ENCODE measurements at regions not wholly inside any gene's neighbourhood (a gene's known extent, or its start where the extent isn't known, plus 50 kb on each side); places are given as distances from the start of the nearest gene placed in this dataset.
"Not testable (repeated sequence)": the region's sequence is repeated elsewhere in the genome, so short reads cannot be mapped to it uniquely, and the experiment has no call there.

DNA sequence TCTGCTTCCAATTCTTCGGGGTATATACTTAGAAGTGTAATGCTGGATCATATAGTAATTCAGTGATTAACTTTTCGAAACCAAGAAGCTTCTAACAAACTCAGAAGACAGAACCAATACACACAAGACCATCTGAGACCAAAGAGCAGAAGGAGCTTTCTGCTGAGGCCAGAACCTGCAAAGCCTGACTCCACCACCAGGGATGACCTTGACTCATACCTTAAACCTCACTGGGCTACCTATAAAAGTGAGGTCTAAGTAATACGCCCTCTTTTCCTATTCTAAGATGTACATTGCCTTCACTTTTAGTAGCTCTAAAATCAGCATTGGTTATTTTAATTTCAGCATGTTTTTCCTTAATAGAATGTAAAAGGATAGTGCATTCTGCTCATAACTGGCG is 84.8 kb downstream of the FOXF2 start:
- H3K9me3 Mint-ChIP-seq, result no peaks in the 10 kb centered on the region
- no peak overlapping the region for H3K4me3 Mint-ChIP-seq
- intact Hi-C loops (cut with micrococcal nuclease), result no loop called here
- H3K36me3 Mint-ChIP-seq (ENCODE audit: low read depth), result no peaks in the 10 kb centered on the region
- peaks cover 3% of the 10 kb centered on the region for H3K4me1 Mint-ChIP-seq
- DNase-seq, result no peak
- H3K27me3 Mint-ChIP-seq, result peaks cover 6% of the 10 kb centered on the region
- H3K27ac Mint-ChIP-seq, result no peak overlapping the region

- no peak for DNase-seq
- Mint-ChIP-seq H3K36me3 (ENCODE audit: low read depth) (no peaks in the 10 kb centered on the region), H3K4me3 (no peak overlapping the region), H3K27me3 (peaks cover 6% of the 10 kb centered on the region), H3K9me3 (no peaks in the 10 kb centered on the region), H3K27ac (no peak overlapping the region), H3K4me1 (peaks cover 2% of the 10 kb centered on the region)
- intact Hi-C loops (cut with micrococcal nuclease), result no loop called here
Observed at GRCh38 chr6:1475174-1475573, 85.8 kb downstream of the FOXF2 start.

DNA sequence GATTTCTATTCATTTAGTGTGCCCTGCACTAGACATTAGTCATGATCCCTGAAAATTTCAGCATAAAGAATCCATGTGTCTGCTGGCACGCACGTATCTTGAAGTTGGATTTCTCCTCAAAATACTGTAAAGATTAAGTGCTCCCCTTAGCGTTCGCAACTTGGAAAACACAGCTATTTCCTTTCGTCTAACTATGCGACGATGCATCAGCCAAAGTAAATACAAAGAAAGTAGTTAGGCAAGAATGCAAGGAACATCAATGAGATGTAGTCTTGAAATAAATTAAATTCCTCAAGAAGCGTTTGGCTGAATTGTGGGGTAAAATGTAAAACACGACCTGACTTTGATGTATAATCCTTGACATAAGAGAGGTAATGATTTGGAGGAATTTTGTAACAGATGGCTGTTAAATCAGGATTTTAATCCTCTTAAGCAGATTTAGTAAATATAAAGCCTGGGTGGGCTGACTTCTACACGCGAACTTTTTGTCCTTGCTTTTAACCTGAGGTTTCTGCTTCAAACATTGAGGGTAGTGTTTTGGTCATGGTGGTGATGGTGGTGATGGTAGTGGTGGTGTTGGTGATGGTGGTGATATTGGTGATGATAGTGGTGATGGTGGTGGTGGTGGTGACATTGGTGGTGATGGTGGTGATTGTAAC is 88.2 kb downstream of the FOXF2 start:
- Mint-ChIP-seq H3K27ac (no peak overlapping the region), H3K27me3 (peaks cover 13% of the 10 kb centered on the region), H3K4me1 (no peaks in the 10 kb centered on the region)

GRCh38 chr6:1478163-1478826 is 88.9 kb downstream of the FOXF2 start:
- H3K9me3 Mint-ChIP-seq; H3K27ac Mint-ChIP-seq; H3K36me3 Mint-ChIP-seq (ENCODE audit: low read depth); DNase-seq; H3K4me1 Mint-ChIP-seq; H3K4me3 Mint-ChIP-seq; intact Hi-C loops (cut with micrococcal nuclease): not testable (repeated sequence)
- peaks cover 10% of the 10 kb centered on the region for H3K27me3 Mint-ChIP-seq

More for the DNA sequence above, 88.2 kb downstream of the FOXF2 start:
- Mint-ChIP-seq H3K4me3 (no peak overlapping the region), H3K9me3 (no peaks in the 10 kb centered on the region), H3K36me3 (ENCODE audit: low read depth) (no peaks in the 10 kb centered on the region)
- intact Hi-C loops (cut with micrococcal nuclease), result no loop called here
- DNase-seq, result no peak

GRCh38 chr6:1479095-1479494 is 89.7 kb downstream of the FOXF2 start:
- Mint-ChIP-seq H3K36me3 (ENCODE audit: low read depth) (no peaks in the 10 kb centered on the region), H3K4me1 (no peaks in the 10 kb centered on the region), H3K9me3 (no peaks in the 10 kb centered on the region), H3K27me3 (peaks cover 10% of the 10 kb centered on the region), H3K4me3 (no peak overlapping the region), H3K27ac (no peak overlapping the region)
- no peak for DNase-seq
- intact Hi-C loops (cut with micrococcal nuclease), result no loop called here

- Mint-ChIP-seq H3K27me3 (peaks cover 8% of the 10 kb centered on the region), H3K36me3 (ENCODE audit: low read depth) (no peaks in the 10 kb centered on the region), H3K27ac (no peak overlapping the region), H3K9me3 (no peaks in the 10 kb centered on the region), H3K4me1 (no peaks in the 10 kb centered on the region), H3K4me3 (no peak overlapping the region)
- intact Hi-C loops (cut with micrococcal nuclease), result no loop called here
- DNase-seq, result no peak
Observed at GRCh38 chr6:1479601-1480221, 90.3 kb downstream of the FOXF2 start.

DNA sequence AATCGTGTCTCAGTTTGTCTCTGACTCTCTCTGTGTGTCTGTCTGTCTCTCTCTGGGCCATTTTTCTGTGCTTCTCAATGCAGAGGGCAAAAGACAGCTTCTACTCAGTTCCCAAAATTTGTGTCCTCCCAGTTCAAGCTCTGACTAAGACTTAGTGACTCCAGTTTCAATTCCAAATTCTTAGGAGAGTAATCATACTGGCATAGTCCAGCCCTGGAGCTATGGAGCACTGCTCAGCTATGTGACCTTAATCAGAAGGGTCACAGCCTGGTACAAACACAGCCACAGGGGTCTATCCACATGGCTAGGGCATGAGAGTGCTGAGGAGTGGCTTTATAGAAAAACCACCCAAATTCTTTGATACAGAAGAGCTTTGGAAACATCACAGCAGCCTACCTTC is 91.9 kb downstream of the FOXF2 start:
- Mint-ChIP-seq H3K4me1 (no peaks in the 10 kb centered on the region), H3K36me3 (ENCODE audit: low read depth) (no peaks in the 10 kb centered on the region), H3K4me3 (no peak overlapping the region), H3K27ac (no peak overlapping the region), H3K27me3 (peaks cover 13% of the 10 kb centered on the region), H3K9me3 (no peaks in the 10 kb centered on the region)
- intact Hi-C loops (cut with micrococcal nuclease), result no loop called here
- DNase-seq, result no peak

- Mint-ChIP-seq H3K4me3 (no peak overlapping the region), H3K4me1 (no peaks in the 10 kb centered on the region), H3K36me3 (ENCODE audit: low read depth) (no peaks in the 10 kb centered on the region), H3K27ac (no peak overlapping the region), H3K27me3 (peaks cover 13% of the 10 kb centered on the region), H3K9me3 (no peaks in the 10 kb centered on the region)
- intact Hi-C loops (cut with micrococcal nuclease), result no loop called here
- DNase-seq, result no peak
Observed at GRCh38 chr6:1482381-1483166, 93.2 kb downstream of the FOXF2 start.

DNA sequence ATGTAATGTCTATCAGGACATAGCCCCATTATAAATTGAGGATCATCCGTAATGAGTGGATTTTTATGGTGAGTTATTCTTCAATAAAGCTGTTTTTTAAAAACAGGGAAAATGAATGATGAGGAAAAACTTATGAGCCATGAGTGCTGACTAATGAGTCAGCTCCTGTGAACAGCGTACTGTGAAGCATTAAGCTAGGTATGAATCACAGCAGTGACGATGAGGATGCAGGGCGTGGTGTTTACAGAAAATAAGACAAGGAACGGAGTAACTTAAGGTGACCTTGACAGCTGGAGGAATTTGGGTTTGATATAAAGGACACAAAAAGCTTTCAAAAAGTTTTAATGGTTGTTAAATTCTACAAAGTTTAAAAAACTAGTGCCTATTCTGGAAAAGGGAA is 96.3 kb downstream of the FOXF2 start:
- H3K9me3 Mint-ChIP-seq, result no peaks in the 10 kb centered on the region
- H3K27ac Mint-ChIP-seq, result no peak overlapping the region
- intact Hi-C loops (cut with micrococcal nuclease), result no loop called here
- no peaks in the 10 kb centered on the region for H3K36me3 Mint-ChIP-seq (ENCODE audit: low read depth)
- H3K4me1 Mint-ChIP-seq, result no peaks in the 10 kb centered on the region
- peaks cover 13% of the 10 kb centered on the region for H3K27me3 Mint-ChIP-seq
- no peak for DNase-seq
- H3K4me3 Mint-ChIP-seq, result no peak overlapping the region

DNA sequence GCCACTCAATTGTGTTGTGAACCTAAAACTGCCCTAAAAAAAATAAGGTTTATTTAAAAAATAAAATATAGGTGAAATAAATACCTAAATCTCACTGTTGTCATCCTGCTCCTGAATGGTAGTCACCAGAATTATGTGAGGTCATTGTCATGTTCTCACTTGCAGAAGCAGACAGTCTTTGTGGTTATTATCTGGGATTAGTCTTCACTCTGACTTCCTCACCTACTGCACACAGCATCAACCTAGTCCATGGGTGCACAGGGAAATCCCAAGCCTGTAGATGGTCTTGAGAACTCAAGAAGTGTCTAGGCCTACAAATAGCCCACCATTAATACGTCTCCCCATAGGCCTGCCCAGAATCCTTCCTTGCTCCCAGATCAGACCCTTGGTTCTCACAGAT is 97.0 kb downstream of the FOXF2 start:
- H3K4me3 Mint-ChIP-seq, result no peak overlapping the region
- H3K9me3 Mint-ChIP-seq, result no peaks in the 10 kb centered on the region
- no peak overlapping the region for H3K27ac Mint-ChIP-seq

GRCh38 chr6:1487239-1487638 is 97.9 kb downstream of the FOXF2 start:
- DNase-seq, result no peak
- H3K27me3 Mint-ChIP-seq, result peaks cover 7% of the 10 kb centered on the region
- intact Hi-C loops (cut with micrococcal nuclease), result no loop called here
- no peak overlapping the region for H3K27ac Mint-ChIP-seq
- no peaks in the 10 kb centered on the region for H3K36me3 Mint-ChIP-seq (ENCODE audit: low read depth)
- H3K9me3 Mint-ChIP-seq, result no peaks in the 10 kb centered on the region
- no peaks in the 10 kb centered on the region for H3K4me1 Mint-ChIP-seq
- no peak overlapping the region for H3K4me3 Mint-ChIP-seq

More for the DNA sequence above, 97.0 kb downstream of the FOXF2 start:
- Mint-ChIP-seq H3K27me3 (peaks cover 13% of the 10 kb centered on the region), H3K36me3 (ENCODE audit: low read depth) (no peaks in the 10 kb centered on the region), H3K4me1 (no peaks in the 10 kb centered on the region)
- intact Hi-C loops (cut with micrococcal nuclease), result no loop called here
- DNase-seq, result no peak

DNA sequence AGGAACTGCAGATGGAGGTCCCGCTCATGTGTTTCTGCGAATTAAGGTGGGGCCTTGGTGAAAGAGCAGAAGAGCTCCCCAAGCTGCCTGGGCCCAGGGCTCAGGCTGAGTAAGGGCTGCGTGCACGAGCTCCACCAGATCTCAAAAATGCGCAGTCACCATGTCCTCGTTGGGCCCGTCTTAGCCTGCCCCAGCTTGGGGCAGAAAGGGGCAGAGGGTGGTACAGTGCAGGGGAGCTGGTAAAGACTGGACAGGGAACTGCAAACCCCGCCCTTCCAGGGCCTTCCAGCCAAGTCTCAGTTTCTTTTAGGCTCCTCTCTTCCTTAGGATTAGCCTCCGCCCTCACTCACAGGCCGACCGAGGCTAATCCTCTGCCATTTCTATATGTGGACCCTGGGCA is 101.6 kb downstream of the FOXF2 start:
- no peak overlapping the region for H3K4me3 Mint-ChIP-seq
- no peaks in the 10 kb centered on the region for H3K27me3 Mint-ChIP-seq
- no peak overlapping the region for H3K27ac Mint-ChIP-seq
- DNase-seq, result no peak
- H3K9me3 Mint-ChIP-seq, result no peaks in the 10 kb centered on the region
- intact Hi-C loops (cut with micrococcal nuclease), result no loop called here
- H3K36me3 Mint-ChIP-seq (ENCODE audit: low read depth), result no peaks in the 10 kb centered on the region
- H3K4me1 Mint-ChIP-seq, result no peaks in the 10 kb centered on the region

GRCh38 chr6:1491591-1492319 is 102.4 kb downstream of the FOXF2 start:
- Mint-ChIP-seq H3K27me3 (peaks cover 2% of the 10 kb centered on the region), H3K4me3 (no peak overlapping the region), H3K27ac (no peak overlapping the region), H3K4me1 (no peaks in the 10 kb centered on the region), H3K9me3 (no peaks in the 10 kb centered on the region), H3K36me3 (ENCODE audit: low read depth) (no peaks in the 10 kb centered on the region)
- no peak for DNase-seq
- intact Hi-C loops (cut with micrococcal nuclease), result no loop called here
